Erythroblast (primary cell): ENCODE measurements at regions not wholly inside any gene's neighbourhood (a gene's known extent, or its start where the extent isn't known, plus 50 kb on each side); places are given as distances from the start of the nearest gene placed in this dataset.

ENCODE experiments used
- GATA1 ChIP-seq: IDR thresholded peaks from 2 replicates; pipeline ENCODE4 v1.6.1; 2011; ENCODE audit warnings: low read depth, mild to moderate bottlenecking, control low read depth, low read length, moderate library complexity
- POLR2A ChIP-seq: IDR thresholded peaks from 2 replicates; pipeline ENCODE4 v1.6.1; 2011; ENCODE audit warnings: mild to moderate bottlenecking, low read length

GRCh38 chr2:226153553-226153952 lies 646.1 kb downstream of the IRS1 start:
- TF ChIP-seq POLR2A (no peak), GATA1 (no peak)
